Fibroblast of skin of left biceps (primary cell): ENCODE measurements at regions not wholly inside any gene's neighbourhood (a gene's known extent, or its start where the extent isn't known, plus 50 kb on each side); places are given as distances from the start of the nearest gene placed in this dataset.

ENCODE experiments used
- DNase-seq, 2 experiments: peaks; one replicate each; pipeline ENCODE4 v3.0.0-alpha.2; 2013; ENCODE audit warnings: low read depth in 2 of 2

DNA sequence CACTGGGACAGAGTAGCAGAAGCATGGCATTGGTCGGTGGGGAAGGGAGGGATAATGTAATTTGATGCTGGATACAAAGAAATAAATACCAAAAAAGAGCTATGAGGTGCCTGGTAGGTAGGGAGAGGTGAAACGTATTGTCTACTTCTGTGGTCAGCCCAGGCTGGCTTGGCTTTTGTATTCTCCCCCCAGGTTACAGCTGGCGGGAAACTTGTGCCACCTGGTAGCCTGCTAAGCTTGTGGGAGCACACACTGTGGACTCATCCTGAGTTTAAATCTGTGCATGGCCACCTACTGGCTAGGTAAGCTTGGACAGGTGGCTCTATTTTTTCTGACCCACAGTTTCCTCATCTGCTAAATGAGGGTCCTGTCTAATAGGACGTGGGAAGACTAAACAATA lies 165.2 kb upstream of the E2F8 start:
- DNase-seq: no peak

DNA sequence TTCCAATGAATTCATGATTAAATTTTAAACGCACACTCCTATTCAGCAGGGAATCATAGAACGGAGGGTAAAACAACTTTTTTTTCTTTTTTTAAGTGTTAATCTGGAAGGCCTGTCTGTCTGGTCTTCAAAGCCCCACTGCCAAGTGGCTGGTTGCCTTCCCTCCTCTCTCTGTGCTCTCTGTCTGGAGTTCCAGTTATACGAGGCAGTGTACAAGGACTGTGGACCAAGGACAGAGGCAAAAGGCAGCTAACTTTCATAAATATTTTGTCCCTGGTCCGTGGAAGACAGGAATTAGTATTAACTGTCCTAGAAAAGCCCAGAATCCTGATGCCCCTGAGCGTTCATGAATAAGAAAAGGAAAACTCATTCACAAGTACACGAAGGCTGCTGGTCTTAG lies 164.0 kb upstream of the E2F8 start:
- DNase-seq: no peak

DNA sequence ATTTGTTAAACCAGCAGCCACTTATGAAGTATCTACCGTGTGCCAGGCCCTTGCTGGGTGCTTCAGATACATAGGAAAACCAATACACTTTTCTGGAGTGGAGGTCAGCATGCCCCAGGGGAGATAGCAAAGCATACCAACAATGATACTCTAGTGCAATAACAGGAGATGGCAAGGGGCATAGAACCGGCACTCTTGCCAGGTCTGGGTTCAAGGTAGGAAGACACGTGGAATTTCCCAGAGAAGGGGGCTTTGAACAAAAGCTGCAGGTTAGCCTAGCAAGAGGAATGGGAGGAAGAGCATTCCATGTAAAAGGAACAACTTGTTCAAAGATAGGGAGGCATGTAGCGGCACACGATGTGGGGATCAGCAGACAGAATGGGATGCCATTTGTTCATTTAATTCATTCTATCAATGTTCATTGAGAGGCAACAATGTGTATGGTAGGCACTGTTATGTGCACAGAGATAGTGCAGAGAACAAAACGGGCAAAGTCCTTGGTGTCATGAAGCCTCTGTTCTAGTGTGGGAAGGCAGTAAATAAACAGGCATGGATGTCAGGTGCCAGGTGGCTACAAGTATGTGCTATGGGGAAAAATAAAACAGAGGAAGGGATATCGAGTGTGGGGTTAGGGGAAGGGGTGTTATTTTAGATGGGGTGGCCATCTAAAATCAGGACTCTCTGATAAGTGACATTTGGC lies 162.6 kb upstream of the E2F8 start:
- no peak for DNase-seq

DNA sequence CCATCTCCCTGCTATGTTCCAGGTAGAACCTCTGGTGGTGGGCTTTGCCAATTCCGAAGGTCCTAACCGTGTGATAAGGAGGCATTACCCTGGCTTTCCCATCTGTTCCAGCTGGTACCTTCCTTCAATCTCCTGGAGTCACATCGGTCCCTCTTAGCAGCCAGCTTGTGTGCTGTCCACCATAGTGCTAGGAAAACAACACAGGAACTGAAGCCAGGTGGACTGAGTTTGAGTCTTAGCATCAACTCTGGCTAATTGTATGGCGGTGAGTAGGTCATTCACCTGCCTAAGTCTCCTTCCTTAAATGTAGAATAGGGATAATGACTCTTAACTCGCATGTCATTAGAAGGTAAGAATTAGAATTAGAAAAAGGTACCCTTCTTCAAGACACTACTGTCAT lies 159.6 kb upstream of the E2F8 start:
- DNase-seq: no peak

DNA sequence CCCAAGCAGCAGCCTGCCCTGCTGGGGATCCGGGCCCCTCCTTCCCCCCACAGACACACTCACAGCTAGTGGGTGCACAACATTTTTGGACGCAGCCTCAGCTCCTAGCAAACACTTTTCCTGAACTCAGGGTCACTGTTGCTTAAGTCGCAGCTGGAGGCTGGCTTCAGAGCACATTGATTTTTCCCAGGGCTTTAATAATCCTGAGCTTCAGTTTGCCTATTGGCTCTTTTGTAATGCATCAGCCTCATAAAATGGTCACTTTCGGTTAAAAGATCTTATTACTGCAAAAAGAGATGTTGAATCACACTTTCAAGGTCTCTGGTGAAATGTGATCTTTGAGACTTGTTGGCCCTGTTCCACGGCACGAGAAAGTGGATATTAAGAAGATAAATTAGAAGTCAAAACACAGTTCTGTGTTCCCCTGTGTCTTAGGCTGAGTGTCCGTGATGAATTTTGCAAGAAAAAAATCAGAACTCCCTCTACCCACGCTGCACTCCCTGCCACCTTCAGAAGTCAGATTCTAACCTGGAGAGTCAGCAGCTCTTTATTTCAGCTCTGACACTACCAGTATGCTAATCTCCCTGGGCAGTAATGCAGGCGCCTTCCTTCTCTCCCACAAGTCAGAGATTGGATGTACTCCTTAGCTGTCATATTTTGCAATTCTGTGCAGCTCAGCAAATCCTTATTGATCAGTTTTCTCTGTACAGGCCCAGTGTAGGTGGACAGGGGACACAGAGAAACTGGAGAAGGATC lies 158.2 kb upstream of the E2F8 start:
- DNase-seq: peak; percentile 46 to 59

DNA sequence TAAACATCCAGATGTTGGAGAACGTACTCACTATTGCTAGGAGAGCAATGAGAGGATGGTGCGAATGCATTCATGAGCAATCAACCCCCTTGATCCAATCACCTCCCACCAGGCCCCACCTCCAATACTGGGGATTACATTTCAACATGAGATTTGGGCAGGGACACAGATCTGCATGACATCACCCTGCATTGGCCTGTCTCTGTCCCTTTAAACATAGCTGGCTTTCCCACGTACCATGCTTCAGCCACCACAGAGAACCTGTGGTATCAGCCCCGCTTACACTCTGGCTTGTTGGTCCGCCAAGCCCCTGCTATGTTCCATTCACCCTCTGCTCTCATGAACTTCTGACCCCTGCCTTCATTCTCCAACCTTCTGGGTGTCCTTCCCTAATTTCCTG lies 157.5 kb upstream of the E2F8 start:
- DNase-seq: no peak

DNA sequence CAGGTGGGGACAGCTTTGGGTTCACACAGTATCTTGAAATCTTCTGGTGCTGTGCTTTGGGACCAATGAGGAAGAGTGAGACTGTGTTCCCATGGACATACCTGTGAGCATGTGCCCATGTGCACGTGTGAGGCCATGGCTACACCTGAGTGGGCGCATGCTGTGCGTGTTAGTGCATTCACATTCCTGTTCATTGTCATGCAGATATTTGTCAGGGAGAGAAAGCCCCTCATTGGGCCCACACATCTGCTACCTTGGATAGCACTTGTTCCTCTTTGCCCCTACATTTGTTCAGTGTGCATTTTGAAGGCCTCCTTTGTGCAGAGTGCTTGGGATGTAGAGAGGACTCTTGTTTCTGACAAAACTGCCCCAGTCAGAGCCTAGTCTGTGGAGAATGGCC lies 154.3 kb upstream of the E2F8 start:
- no peak for DNase-seq

DNA sequence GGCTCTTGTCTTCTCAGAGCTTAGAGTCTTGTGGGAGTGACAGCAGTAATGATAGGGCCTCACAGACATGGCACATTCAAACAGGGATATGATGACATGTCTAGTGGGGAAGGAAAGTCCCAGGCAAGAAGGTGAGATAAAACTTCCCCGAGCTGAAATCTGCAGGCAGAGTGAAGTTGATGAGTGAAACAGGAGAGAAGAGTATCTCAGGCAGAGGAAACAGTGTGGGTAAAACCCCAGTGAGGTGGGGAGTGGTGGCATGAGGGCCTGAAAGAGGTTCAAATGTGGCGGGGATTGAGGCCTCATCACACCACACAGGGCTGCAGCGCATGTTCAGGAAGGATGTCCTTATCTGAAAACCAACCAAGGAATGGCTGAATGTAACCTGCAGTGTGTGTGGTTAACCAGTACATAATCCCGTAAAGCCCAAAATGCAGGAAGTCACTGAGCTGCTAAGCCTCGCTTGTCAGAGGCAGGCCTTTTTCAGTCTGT lies 153.8 kb upstream of the E2F8 start:
- no peak for DNase-seq

DNA sequence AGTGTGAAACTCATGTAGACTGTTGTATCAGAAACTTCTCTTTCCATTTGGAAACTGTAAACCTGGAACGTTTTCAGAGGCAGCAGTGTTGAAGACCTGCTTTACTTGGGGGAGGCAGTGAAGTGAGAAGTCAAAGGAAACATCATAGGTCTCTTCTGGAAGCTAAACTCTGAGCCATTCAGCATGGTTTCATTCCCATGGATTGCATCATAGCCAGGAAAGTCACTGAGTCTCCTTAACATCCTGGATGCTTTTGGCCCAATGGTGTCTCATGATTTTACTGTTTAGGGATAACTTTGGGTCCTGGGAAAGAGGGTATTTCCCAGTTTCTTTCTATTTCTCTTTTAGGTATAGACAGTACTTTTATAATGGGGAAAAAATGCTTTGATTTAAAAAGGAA lies 153.2 kb upstream of the E2F8 start:
- no peak for DNase-seq

DNA sequence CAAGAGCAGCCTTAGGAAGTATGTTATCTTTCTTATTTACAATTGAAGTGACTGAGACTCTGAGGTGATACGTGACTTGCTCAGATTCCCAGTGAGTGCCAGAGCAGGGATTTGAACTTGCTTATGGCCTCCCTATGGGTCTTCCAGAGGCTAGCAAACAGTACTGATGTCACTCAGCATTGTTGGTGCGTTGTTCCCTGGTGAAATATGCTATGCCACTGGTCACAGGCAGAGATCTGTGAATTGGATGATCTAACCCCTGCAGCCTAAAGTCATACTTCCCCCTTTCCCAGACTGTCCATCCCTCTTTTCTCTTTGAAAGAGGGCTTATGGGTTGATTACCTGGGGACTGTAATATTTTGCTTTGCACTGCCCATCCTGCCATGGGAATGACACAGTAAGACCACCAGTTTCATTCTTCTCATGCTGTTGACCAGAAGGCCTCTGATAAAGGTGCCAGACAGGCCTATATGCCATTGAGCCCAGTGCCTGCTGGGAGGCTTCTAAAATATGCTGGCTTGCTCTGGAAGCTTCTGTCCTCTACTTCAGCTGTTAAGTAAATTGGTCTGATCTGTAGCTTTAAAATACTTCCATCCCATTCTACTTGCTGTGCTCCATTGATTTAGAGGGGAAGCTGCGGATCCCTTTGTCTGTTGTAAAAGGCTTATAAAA lies 152.2 kb upstream of the E2F8 start:
- DNase-seq: no peak

DNA sequence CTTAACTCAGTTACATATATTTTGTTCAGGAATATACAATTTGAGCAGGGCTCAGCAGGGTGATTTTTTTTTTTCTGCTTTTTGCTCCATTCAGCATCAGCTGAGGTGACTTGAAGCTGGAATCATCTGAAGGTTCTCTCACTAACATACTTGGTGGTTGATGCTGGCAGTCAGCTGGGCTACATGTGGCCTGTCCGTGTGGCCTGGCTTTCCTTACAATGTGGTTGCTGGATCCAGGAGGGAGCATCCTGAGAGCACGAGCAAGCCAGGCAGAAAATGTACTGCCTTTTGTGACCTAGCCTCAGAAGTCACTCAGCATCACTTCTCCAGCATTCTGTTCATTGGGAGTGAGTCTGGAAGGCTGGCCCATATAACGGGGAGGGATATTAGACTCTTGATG lies 151.6 kb upstream of the E2F8 start:
- no peak for DNase-seq

DNA sequence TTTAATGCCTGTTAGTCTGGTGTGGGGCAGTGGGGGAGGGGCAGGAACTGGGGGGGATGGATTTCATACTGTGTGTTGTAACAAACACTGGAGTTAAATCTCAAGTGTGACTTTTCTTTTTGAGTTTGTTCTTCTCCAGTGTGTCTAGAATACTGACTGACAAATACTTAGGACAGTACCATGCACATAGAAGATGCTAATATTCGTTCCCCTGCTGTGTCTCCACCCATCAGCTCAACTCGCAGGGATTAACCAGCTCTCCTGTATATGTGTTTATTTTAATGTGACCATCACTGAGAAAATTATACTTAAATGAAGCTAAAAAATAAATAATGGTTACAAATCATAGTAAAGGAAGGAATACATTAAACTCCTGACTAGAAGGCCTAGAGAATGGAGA lies 150.9 kb upstream of the E2F8 start:
- no peak for DNase-seq

DNA sequence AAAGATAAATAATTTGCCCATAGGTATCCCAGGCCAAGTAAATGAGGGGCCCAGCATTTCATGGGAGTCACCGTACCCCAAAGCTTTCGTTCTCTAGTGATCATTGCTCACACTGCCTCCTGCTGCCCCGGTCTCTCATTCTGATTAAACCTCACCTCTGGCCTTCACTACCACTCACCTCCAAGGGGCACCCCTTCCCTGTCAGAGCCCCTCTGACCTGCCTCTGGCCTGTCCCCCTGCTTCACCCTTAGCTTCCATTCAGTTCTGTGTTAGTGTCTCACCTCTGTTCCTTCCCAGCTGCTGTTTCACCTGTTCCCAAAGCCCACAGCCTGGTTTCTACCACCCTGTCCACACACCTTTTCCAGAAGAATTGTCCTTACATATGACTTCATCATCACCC lies 150.3 kb upstream of the E2F8 start:
- DNase-seq: no peak

DNA sequence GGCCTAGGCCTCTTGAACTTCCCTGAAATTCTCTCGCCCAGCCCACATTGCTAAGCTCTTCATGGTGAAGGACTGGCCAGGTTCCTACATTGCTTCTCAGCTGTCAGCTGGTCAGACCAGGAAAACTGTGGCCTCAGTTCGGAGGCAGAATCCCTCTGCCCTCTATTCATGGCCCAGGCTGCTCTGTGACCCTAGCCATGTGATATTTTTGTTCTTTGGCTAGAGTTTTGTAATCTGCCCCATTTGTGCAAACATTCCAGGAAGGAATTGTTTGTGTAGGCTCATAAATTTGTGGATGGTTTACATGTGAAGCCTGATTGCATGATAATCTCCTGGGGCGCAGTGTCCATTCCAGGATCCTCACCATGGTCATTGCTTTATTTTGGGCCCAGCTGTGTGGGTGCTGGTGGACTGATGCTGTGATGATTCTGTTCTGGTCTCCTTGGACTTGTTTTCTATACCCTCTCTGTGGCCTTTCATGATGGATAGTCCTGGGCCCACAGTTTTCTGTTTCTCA lies 149.1 kb upstream of the E2F8 start:
- DNase-seq: no peak

DNA sequence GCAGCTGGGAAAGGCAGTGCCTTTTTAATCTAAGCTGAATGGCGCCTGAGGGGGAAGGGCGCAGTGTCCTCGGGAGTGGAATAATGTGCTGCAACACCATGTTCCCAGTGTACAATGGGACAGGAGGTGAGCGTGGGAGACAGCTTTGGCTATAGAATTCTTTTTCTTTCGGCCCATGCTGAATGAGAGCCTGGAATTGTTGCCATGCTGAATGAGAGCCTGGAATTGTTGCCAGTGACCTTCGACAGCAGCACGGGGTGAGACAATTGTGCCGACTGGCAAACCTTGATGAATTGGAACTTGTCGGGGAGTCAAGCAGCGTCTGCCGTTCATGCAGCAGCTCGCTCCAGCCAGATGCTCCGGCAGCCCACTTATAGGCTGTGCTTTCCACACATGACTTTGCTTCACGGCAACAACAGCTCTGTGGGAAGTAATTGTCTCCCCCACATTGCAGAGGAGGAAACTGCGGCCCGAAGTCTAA lies 141.4 kb upstream of the E2F8 start:
- no peak for DNase-seq

DNA sequence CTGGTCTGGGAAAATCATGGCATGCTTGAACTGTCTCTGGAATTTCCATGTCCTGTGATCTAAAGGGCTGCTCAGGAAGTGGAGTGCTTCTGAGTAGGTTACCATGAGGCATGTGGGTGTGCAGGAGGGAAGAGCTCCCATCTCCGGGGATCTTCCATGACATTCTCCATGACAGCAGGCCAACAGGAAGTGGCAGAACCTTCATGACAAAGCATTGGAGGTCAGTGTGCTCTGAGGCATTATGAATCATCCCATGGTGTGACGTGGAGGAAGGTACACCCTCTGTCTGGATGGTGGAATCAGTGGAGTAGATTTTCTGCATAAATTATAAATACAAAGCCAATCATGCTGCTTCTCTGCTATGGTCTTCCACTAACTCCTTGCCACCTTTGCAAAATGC lies 139.6 kb upstream of the E2F8 start:
- peak; percentile 33 to 36 for DNase-seq

DNA sequence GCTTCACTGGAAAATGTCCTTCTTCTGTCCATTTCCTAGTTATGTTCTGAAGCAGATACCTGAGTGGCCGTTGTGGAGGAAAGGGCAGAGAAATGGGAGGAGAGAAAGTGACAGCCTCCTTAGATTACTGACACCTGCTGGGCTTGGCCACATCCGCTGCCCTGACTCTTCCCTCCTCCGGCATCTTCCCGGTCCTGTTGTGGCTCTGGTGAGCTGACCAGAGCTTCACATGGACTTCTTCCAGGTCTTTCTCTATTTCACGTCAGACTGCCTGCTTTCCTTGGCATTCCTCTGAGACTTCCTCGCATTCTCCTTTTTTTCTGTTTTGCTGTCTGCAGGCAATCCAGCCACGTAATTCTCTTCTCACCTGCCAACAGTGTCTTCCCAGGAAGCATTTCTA lies 138.7 kb upstream of the E2F8 start:
- no peak for DNase-seq

DNA sequence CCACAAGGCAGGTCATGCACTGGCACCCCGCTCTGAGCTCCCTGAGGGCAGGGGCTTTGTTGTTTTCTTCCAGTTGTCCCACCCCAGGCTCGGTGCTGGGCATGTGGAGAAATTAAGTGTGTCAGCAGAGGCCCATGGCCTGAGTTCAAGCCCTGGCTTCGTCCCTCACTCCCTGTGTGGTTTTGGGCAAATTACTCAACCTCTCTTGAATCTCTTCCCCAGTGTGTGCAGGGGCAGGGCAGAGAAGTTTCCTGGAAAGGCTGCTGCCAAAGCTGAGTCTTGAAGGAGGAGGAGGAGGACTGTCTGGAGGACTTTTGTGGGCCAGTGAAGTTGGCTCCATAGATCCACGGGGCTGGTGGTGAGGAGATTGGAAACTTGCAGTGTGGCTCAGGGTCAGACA lies 138.1 kb upstream of the E2F8 start:
- DNase-seq: no peak

DNA sequence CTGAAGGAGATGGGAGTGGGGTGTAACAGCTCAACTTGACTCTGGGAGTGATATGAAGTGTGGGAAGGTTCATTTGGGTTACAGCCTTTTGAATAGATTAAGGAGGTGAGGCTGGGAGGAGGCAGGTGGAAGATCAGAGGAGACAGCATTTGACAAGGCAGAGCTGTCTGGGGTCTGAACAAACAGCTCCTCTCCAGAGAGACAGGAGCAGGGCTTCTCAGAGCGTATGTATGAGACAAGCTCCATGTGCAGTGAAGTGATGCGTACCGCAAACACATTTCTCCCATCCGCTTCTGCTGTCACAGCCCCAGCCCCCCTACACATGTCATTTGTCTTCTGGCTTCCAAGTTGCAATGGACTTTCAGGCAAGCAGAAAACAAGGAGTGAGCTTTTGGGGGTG lies 137.1 kb upstream of the E2F8 start:
- no peak for DNase-seq

DNA sequence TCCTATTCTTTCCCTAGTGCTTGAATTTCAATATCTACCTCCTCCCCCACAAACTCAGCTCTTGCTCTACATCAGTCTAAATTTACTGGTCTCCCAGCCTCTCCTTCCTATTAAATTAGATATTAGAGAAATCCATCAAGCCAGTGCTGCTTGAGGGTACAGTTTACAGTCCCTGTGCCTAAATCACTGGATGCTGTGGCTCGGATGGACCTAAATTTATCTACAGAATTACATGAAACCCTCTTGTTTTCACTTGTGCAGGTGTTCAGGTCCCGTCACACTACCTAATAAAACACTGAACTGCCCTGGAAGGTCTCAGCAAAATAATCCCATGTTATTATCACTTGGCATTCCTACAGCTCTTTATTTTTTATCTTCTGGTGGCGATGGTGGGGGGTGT lies 134.7 kb upstream of the E2F8 start:
- no peak for DNase-seq

DNA sequence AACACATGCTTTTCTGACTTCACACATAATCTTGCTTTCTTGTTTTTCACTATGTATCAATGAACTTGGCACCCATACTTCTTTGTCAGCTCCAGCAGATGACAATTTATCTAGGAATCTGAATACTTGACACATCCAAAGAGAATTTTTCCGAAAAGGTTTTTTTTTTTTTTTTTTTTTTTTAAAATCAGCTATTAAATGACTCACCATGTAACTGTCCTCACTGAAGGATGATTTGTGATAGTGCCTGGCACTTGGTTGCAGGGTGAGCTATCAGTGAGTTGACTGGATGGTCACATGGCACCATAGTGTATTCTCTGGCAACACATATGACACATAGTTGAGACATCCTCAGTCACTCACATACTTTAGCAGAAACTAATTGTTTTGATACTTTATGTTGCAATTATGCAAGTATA lies 133.4 kb upstream of the E2F8 start:
- peak; percentile 95 to 96 for DNase-seq

DNA sequence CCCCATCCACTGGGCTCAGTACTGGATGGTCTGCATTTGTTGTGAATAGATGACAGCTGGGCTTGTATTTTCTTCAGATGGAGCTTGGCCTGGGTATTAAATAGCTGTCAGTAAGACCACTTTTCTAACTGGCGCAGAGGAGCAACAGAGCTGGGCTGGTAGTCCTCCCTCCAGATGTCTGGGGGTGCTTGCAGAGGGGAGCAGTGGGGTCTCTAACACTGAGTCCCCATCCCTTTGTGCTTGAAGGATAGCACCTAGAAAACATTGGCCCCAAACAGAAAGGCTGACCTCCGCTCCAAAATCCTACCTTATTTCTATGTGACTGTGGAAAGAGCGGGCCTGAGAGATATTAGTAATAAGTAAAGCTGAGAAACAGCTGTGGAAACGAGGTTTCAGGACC lies 131.6 kb upstream of the E2F8 start:
- DNase-seq: no peak
